ENCODE measurements at regions not wholly inside any gene's neighbourhood (a gene's known extent, or its start where the extent isn't known, plus 50 kb on each side); places are given as distances from the start of the nearest gene placed in this dataset.

GRCh38 chr20:39516964-39517363, 554.8 kb downstream of the DHX35 start:
- H3K4me3 ChIP-seq (ENCODE audit: low read depth, low read length), result no peak overlapping the region
- H2AFZ ChIP-seq (ENCODE audit: low read length, unreplicated experiment), result no peak overlapping the region
- H3K27ac ChIP-seq (ENCODE audit: low read depth, low read length), result no peak overlapping the region
- H3K79me2 ChIP-seq (ENCODE audit: control insufficient read depth, insufficient read depth, low read length, unreplicated experiment), result no peaks in the 10 kb centered on the region
- H3K27me3 ChIP-seq (ENCODE audit: insufficient read depth, low read length), result no peaks in the 10 kb centered on the region
- no peaks in the 10 kb centered on the region for H3K4me1 ChIP-seq (ENCODE audit: control insufficient read depth, insufficient read depth, low read length, unreplicated experiment)
- H3K36me3 ChIP-seq (ENCODE audit: insufficient read depth, low read length), result no peaks in the 10 kb centered on the region

DNA sequence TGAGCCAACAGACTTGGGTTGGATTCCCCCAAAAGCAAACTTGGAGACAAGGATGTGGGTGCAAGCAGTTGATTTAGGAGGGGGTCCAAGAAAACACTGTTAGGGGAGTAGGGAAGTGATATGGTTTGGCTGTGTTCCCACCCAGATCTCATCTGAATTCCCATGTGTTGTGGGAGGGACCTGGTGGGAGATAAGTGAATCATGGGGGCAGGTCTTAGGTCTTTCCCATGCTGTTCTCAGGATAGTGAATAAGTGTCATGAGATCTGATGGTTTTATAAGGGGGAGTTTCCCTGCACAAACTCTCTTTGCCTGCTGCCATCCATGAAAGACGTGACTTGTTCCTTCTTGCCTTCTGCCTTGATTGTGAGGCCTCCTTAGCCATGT, 542.6 kb downstream of the DHX35 start:
- H3K27me3 ChIP-seq (ENCODE audit: insufficient read depth, low read length), result no peaks in the 10 kb centered on the region
- H3K36me3 ChIP-seq (ENCODE audit: insufficient read depth, low read length), result no peaks in the 10 kb centered on the region
- no peak overlapping the region for H3K4me3 ChIP-seq (ENCODE audit: low read depth, low read length)
- no peak overlapping the region for H3K27ac ChIP-seq (ENCODE audit: low read depth, low read length)
- no peaks in the 10 kb centered on the region for H3K4me1 ChIP-seq (ENCODE audit: control insufficient read depth, insufficient read depth, low read length, unreplicated experiment)
- H2AFZ ChIP-seq (ENCODE audit: low read length, unreplicated experiment), result no peak overlapping the region
- no peaks in the 10 kb centered on the region for H3K79me2 ChIP-seq (ENCODE audit: control insufficient read depth, insufficient read depth, low read length, unreplicated experiment)

DNA sequence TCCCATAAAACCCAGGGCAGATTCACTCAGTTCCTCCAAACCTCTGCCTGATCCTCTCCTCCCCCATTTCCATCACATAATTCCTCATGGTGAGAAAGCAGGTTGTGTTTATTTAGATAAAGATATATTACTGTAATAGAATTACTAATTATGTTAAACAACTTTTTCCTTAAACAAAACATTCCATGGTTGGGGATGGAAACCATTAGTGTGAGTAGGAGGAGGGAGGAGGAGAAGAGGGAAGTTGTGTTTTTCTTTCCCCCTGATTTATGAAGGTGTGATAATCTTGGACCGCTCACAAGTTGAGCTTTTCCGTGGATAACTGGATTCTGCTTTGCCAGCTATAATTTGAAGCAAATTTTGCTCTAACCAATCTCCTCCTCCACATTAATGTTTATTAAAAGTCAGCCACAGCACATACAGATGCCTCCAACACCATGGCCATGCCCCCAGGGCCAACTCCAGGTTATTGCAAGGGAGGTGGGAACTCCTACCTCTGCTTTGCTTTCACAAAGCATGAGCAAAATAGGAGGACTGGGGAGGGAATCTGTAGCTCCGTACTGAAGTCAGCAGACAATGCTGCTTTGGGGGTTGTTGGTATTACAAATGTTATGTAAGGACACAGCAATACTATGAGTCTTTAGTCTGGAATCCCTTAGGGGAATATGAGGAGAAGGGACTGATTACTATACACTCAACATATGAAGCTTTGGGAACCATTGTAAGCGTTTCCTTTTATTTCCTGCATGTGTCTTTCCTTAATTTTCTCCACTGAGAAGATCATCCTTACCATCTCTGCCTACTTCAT, 542.0 kb downstream of the DHX35 start:
- Histone ChIP-seq H3K27ac (ENCODE audit: low read depth, low read length) (no peak overlapping the region), H2AFZ (ENCODE audit: low read length, unreplicated experiment) (no peak overlapping the region), H3K4me3 (ENCODE audit: low read depth, low read length) (no peak overlapping the region), H3K4me1 (ENCODE audit: control insufficient read depth, insufficient read depth, low read length, unreplicated experiment) (no peaks in the 10 kb centered on the region), H3K27me3 (ENCODE audit: insufficient read depth, low read length) (no peaks in the 10 kb centered on the region), H3K36me3 (ENCODE audit: insufficient read depth, low read length) (no peaks in the 10 kb centered on the region), H3K79me2 (ENCODE audit: control insufficient read depth, insufficient read depth, low read length, unreplicated experiment) (no peaks in the 10 kb centered on the region)

DNA sequence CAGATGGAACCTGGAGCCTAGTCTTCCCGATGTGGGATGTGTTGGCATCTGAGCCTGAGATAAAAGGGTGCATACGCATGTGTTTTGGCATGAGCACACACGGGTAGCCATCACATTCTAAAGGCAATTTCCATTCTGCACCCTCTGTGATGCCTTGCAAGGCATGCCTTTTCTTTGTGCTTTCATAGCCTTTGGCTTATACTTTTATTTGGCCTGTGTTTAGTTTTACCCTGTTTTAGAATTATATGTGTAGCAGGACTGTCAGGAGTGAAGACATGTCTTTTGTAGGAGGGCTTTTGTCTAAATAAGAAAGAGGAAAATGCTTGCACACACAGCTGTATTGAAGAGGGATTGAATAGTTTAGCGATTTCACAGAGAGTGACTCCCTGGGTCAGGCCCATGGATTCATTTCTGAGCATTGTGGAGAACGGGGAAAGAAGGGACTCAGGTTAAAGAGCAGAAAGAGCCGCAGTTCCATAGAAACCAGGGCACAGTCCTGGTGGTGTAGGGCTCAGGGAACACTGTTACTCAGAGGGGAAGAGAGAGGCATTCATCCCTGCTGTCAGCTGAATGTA, 530.2 kb downstream of the DHX35 start:
- no peak overlapping the region for H3K4me3 ChIP-seq (ENCODE audit: low read depth, low read length)
- H3K79me2 ChIP-seq (ENCODE audit: control insufficient read depth, insufficient read depth, low read length, unreplicated experiment), result no peaks in the 10 kb centered on the region
- H3K27me3 ChIP-seq (ENCODE audit: insufficient read depth, low read length), result no peaks in the 10 kb centered on the region
- no peak overlapping the region for H3K27ac ChIP-seq (ENCODE audit: low read depth, low read length)
- no peaks in the 10 kb centered on the region for H3K36me3 ChIP-seq (ENCODE audit: insufficient read depth, low read length)
- H3K4me1 ChIP-seq (ENCODE audit: control insufficient read depth, insufficient read depth, low read length, unreplicated experiment), result no peaks in the 10 kb centered on the region
- no peak overlapping the region for H2AFZ ChIP-seq (ENCODE audit: low read length, unreplicated experiment)

DNA sequence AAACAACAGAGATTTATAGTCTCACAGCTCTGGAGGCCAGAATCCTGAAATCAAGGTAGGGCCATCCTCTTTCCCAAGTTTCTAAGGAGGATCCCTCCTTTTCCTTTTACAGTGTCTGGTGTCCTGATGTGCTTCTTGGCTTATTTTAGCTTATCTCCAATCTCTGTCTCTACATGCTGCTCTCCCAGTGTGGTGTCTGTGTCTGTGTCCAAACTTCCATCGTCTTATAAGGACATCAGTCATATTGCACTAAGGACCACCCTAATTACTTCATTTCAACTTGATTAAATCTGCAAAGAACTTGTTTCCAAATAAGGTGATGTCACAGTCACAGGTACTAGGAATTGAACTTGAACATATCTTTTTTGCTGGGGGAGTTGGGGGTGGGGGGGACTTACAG, 529.6 kb downstream of the DHX35 start:
- Histone ChIP-seq H3K27me3 (ENCODE audit: insufficient read depth, low read length) (no peaks in the 10 kb centered on the region), H3K4me3 (ENCODE audit: low read depth, low read length) (no peak overlapping the region), H2AFZ (ENCODE audit: low read length, unreplicated experiment) (no peak overlapping the region), H3K27ac (ENCODE audit: low read depth, low read length) (no peak overlapping the region), H3K79me2 (ENCODE audit: control insufficient read depth, insufficient read depth, low read length, unreplicated experiment) (no peaks in the 10 kb centered on the region), H3K4me1 (ENCODE audit: control insufficient read depth, insufficient read depth, low read length, unreplicated experiment) (no peaks in the 10 kb centered on the region), H3K36me3 (ENCODE audit: insufficient read depth, low read length) (no peaks in the 10 kb centered on the region)

DNA sequence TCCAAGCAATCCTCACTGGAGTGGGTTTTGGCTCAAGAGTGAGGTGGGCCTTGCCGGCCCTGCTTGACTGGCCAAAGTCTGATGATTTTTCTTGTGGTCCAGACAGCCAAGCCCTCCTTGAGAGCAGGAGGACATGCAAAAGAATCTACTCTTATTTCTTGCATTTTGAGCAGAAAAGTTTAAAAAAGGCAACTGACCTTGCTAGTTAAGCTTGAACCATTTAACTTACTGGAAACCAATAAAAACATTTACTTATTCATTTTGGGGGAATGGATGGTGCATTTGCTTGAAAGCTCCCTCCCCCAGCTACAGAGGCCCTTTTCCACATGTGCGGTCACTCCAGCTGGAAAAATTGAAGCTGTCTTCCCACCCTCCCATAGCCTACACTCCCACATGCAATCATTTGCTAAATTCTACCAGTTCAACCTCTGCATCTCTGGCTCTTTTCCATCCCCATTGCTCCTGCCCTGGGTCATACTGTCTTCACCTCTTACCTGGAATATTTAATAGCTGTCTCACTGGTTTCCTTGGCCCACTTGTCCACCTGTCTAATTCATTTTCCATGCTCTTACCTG, 527.9 kb downstream of the DHX35 start:
- Histone ChIP-seq H3K4me3 (ENCODE audit: low read depth, low read length) (no peak overlapping the region), H3K36me3 (ENCODE audit: insufficient read depth, low read length) (no peaks in the 10 kb centered on the region), H3K27ac (ENCODE audit: low read depth, low read length) (no peak overlapping the region), H3K4me1 (ENCODE audit: control insufficient read depth, insufficient read depth, low read length, unreplicated experiment) (no peaks in the 10 kb centered on the region), H3K79me2 (ENCODE audit: control insufficient read depth, insufficient read depth, low read length, unreplicated experiment) (no peaks in the 10 kb centered on the region), H3K27me3 (ENCODE audit: insufficient read depth, low read length) (no peaks in the 10 kb centered on the region), H2AFZ (ENCODE audit: low read length, unreplicated experiment) (no peak overlapping the region)

GRCh38 chr20:39480276-39481043, 518.3 kb downstream of the DHX35 start:
- Histone ChIP-seq H3K36me3 (ENCODE audit: insufficient read depth, low read length) (no peaks in the 10 kb centered on the region), H3K79me2 (ENCODE audit: control insufficient read depth, insufficient read depth, low read length, unreplicated experiment) (no peaks in the 10 kb centered on the region), H3K4me3 (ENCODE audit: low read depth, low read length) (no peak overlapping the region), H3K4me1 (ENCODE audit: control insufficient read depth, insufficient read depth, low read length, unreplicated experiment) (no peaks in the 10 kb centered on the region), H3K27ac (ENCODE audit: low read depth, low read length) (no peak overlapping the region), H3K27me3 (ENCODE audit: insufficient read depth, low read length) (no peaks in the 10 kb centered on the region), H2AFZ (ENCODE audit: low read length, unreplicated experiment) (no peak overlapping the region)

DNA sequence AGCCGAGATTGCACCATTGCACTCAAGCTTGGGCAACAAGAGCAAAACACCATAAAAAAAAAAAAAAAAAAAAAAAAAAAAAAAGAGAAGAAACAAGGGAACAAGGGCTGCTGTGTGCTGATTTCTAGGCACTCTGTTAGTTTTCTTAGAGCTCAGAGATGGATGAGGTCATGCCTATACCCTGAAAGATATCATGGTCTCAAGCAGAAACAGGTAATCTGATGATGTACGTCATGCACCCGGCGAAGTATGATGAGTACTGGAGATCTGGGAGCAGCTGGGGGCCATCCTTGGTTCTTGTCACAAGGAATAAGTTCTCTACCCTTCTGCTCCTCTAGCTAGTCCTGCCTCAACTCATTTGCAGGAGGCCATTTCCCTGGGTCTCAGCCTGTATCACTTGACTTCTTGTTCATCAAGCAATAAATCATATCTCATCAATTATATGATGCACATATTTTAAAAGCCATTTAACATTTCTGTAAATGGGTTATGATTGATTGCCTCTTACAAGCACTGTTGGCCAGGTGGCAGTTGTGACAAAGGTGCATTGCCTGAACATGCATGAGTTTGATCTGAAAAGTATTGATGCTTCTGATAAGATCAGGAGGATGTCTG, 517.2 kb downstream of the DHX35 start:
- no peaks in the 10 kb centered on the region for H3K27me3 ChIP-seq (ENCODE audit: insufficient read depth, low read length)
- no peaks in the 10 kb centered on the region for H3K79me2 ChIP-seq (ENCODE audit: control insufficient read depth, insufficient read depth, low read length, unreplicated experiment)
- H3K36me3 ChIP-seq (ENCODE audit: insufficient read depth, low read length), result no peaks in the 10 kb centered on the region
- H3K27ac ChIP-seq (ENCODE audit: low read depth, low read length), result no peak overlapping the region
- no peaks in the 10 kb centered on the region for H3K4me1 ChIP-seq (ENCODE audit: control insufficient read depth, insufficient read depth, low read length, unreplicated experiment)
- no peak overlapping the region for H2AFZ ChIP-seq (ENCODE audit: low read length, unreplicated experiment)
- no peak overlapping the region for H3K4me3 ChIP-seq (ENCODE audit: low read depth, low read length)

DNA sequence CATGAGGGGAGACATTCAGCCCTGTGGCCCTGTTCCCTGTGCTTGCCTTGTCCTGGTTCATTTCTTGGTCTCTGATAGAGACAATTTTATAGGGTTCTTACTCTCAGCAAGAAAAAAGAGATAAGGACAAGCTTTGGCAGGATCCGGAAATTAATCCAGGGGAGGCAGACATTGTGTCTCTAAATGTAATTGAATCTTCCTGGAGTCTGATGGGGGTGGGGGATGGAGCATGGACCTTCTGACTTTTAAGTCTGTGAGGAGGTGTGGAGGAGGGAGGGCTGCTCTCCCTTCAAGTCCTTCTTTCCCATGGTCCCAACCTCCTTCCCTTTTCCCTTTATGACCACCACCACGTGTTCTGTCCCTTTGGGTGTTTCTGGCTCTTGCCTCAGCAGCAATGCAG, 512.7 kb downstream of the DHX35 start:
- H3K27ac ChIP-seq (ENCODE audit: low read depth, low read length), result no peak overlapping the region
- no peak overlapping the region for H2AFZ ChIP-seq (ENCODE audit: low read length, unreplicated experiment)
- no peak overlapping the region for H3K4me3 ChIP-seq (ENCODE audit: low read depth, low read length)
- H3K79me2 ChIP-seq (ENCODE audit: control insufficient read depth, insufficient read depth, low read length, unreplicated experiment), result no peaks in the 10 kb centered on the region
- no peaks in the 10 kb centered on the region for H3K4me1 ChIP-seq (ENCODE audit: control insufficient read depth, insufficient read depth, low read length, unreplicated experiment)
- H3K27me3 ChIP-seq (ENCODE audit: insufficient read depth, low read length), result no peaks in the 10 kb centered on the region
- no peaks in the 10 kb centered on the region for H3K36me3 ChIP-seq (ENCODE audit: insufficient read depth, low read length)

GRCh38 chr20:39473536-39473935, 511.4 kb downstream of the DHX35 start:
- no peak overlapping the region for H3K4me3 ChIP-seq (ENCODE audit: low read depth, low read length)
- H3K27me3 ChIP-seq (ENCODE audit: insufficient read depth, low read length), result no peaks in the 10 kb centered on the region
- H3K4me1 ChIP-seq (ENCODE audit: control insufficient read depth, insufficient read depth, low read length, unreplicated experiment), result no peaks in the 10 kb centered on the region
- no peak overlapping the region for H2AFZ ChIP-seq (ENCODE audit: low read length, unreplicated experiment)
- no peaks in the 10 kb centered on the region for H3K79me2 ChIP-seq (ENCODE audit: control insufficient read depth, insufficient read depth, low read length, unreplicated experiment)
- no peaks in the 10 kb centered on the region for H3K36me3 ChIP-seq (ENCODE audit: insufficient read depth, low read length)
- no peak overlapping the region for H3K27ac ChIP-seq (ENCODE audit: low read depth, low read length)
